GM21529 (cell line): ENCODE measurements at regions not wholly inside any gene's neighbourhood (a gene's known extent, or its start where the extent isn't known, plus 50 kb on each side); places are given as distances from the start of the nearest gene placed in this dataset.

Experiments used
- ATAC-seq: cut with Tn5 transposase; IDR thresholded peaks from one replicate; pipeline ENCODE4 v1.9.1; 2021; ENCODE audit not compliant: unreplicated experiment

DNA sequence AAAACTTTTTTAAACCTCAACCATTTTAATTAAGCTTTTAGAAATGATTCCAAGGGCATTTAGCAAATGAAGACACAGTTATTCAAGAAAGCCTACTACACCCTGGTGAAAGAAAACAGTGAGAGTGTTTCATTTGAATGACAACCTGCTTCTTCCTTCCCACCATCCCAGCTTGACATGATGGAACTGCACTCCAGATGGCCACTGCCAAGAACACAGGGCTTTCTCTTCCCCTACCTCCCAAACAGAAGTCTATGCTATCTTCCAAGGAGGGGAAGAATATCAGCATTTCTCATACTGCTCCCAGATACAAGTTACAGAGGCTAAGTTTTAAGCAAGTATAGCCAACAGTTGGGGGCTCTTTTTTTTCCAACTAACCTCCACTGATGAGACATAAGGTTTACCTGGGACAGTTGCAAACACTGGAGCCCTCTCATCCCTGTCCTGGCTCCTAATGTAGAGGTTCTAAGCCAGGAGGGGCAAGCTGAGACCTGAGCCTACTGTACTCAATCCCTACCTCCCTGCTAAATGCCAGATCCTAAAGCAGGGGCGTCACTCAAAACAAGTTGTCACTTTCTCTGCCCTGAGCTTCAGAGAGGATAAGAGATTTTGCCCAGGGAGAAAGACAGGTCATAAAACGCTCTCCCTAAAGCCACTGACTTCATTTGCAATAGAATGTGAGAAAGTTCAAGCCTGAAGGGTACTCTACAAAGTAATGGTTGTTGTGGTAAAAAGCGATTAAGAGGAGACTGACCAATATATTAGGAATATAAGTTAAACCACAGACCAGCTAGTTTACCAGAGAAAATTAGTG, 88.5 kb upstream of the SLC27A6 start:
- no peak for ATAC-seq

DNA sequence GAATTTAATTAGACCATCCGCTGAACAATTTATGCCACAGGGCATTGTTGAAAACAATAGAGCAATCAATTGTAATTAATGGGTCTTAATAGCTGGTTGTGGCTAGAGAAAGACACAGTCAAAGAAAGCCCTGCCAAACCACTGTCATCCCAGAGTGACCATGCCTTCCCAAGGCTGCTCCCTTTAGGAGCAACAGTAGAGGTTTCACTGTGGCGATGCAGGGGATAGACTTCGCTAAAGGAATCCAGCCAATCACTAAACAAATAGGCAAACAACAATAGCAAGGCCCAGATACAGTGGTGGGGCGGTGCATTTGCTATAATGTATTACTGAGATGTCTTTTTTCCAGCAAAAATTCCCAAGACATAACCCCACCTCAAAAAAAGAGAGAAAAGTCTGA, 87.8 kb upstream of the SLC27A6 start:
- ATAC-seq: no peak

DNA sequence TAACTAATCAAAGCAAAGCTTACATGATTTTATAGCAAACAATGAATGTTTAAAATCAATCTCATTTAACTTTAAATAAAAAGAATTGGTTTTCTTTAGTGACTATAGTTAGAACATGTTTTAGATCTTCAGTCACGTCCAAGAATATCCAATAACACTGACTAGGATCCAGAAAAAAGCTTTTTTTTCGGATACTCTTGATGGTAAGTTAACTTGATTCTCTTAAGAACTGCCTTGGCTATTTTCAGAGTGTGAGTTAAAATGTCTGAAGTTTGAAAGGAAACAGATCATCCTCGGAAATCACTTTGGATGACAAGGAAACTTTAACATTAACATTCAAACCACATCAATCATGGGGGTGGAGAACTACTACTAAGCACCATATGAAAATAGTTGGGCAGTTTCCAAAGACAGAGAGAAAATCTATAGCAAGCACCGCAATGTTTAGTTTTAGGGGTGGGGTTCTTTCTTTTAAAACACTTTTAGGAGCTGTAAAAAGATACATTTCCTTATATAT, 83.7 kb upstream of the SLC27A6 start:
- ATAC-seq: no peak

DNA sequence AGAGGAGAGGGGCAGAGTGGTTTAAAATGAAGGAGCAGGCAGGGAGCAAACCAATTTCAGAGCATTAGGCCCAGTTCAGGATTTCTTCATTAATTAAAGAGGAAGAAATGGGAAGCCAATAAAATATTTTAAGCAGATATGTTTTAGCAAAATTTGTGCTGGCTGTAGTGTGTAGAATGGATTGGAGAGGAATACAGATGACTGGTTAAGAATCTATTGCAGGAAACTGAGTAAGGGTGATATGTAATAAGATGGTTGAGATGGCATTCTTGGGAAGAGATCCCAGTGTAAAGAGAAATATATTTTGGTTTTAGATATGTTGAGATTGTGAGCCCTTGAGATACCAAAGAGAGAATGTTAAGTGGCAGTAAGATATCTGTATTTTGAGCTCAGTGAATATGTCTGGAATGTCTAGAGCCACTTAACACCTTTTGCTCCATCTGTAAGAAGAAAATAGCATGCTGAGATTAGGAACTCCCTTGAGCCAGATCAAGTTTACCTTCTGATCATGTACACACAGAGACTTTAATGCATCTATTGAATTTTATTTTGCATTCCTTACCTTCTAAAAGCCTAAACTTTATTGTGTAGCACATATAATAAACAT, 79.5 kb upstream of the SLC27A6 start:
- no peak for ATAC-seq

DNA sequence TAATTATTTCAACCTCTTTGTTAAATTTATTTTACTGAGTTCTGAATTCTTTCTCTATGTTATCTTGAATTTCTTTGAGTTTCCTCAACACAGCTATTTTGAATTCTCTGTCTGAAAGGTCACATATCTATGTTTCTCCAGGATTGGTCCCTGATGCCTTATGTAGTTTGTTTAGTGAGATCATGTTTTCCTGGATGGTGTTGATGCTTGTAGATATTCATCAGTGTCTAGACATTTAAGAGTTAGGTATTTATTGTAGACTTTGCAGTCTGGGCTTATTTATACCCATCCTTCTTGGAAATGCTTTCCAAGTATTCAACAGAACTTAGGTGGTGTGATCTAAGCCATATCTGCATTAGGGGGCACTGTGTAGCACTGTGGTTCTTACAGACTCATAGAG, 70.2 kb upstream of the SLC27A6 start:
- no peak for ATAC-seq

DNA sequence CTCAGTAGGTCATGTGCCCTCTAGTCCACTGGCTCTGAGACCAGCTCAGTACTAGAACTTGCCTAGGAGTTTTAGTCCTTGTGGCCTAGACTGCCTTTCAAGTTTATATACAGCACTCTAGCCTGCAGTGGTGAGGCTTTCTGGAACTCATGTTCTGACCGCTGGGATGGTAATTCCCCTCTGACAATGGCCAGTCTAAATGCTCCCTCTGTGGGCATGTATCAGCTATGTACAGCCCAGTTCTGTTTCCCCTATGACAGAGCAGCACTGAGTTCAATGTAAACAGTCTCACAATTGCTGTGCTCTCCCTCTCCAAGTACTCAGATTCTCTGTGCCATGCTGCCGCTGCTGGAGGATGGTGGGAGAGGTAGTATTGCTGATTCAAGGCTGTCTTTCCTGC, 68.6 kb upstream of the SLC27A6 start:
- ATAC-seq: no peak

DNA sequence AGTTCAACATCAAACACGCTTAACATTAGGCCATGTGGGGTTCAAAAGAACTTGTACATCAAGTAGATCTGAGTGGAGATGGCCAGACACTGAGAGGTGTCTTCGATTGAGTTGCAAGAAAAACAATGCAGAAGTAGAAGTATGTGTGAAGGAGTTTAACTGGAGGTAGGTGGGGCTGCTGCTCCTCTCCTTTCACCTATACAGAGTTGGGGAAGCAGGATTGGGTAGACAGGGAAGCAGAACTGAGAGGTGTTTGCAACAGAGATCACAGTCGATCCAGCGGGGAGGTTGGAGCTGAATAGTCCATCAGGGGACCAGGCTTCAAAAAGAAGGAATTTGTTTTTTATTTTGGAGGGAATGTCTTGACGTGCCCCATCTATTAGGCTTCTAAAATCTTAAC, 61.7 kb upstream of the SLC27A6 start:
- no peak for ATAC-seq

DNA sequence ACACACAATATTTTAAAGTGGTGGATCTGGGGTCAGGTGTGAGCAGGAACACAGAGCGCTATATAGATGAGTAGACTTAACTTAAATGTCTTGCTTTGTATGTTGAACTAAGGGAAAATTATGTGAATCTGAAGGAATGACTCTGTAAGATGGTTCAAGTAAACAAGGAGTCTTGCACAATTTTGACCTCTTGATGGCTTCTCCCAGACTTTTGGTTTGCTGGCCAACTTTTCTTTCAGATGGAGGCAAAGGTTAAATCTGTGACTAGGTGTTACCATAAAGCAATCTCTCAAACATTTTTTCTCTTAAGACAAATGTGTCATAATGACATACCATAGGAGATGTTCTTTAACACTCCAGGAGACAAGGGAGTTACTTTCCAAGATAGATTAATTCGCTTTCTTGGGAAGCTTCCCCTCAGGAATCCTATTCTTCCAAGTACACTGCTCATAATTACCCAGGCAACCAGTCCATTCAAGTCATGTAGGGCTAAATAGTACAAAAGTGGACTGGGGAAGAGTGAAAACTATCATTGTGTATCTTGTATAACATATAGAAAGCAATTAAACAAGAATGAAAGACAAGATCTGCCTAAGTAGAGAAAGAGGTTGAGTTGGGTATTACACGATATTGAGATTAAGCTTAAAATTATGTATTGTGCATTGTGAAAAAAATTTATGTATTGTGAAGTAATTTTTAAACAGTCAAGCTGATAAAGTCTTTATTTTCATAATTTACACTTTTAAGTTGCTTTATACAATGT, 60.3 kb upstream of the SLC27A6 start:
- no peak for ATAC-seq

DNA sequence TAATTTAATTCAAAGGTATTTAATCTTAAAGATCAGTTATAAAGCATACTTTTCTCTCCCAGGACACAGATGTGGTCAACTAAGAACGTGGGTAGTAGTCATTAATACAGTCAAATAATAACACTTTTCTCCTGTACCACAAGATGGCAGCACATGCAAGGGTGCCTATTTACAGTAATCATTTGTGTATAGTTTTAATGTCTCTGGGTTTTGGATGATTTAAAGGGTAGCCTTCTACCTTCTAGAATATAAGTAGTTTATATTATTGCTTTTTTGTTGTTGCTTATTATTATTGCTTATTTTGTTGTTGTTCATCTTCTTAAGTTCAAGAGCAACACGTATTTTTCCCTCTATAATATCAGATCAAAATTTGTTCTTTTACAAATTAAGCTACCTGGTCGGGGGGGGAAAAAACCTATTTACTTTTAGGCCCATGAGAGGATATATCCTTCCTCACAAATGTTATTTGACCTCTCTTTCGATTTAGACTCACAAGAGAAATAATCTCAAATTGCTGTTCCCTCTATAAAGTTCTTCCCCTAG, 59.6 kb upstream of the SLC27A6 start:
- peak; percentile 94 for ATAC-seq

DNA sequence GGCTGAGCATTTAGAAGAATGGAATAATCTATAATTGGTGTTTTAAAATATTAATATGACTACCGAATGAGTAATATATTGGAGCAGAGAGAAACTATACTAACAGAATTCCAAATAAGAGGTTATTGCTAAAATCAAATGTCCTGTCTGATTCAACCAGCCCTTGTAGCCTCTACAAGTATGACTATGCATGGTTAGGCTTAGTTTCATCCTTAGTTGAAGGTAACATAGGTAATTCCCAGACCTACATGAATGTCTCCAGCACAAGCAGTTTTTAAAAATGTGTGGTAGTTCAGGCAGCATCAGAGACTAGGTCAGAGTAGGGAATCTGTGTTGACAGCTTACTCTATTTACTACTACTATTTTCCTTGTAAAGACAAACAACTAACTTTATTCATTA, 51.7 kb upstream of the SLC27A6 start:
- ATAC-seq: peak; percentile 79
